UCSD-AML1 (cell line): ENCODE measurements at regions not wholly inside any gene's neighbourhood (a gene's known extent, or its start where the extent isn't known, plus 50 kb on each side); places are given as distances from the start of the nearest gene placed in this dataset.

Source experiments
- DNase-seq: peaks from one replicate; lab custom pipeline; 2025; ENCODE audit not compliant: unreplicated experiment; lab: John Stamatoyannopoulos, UW

DNA sequence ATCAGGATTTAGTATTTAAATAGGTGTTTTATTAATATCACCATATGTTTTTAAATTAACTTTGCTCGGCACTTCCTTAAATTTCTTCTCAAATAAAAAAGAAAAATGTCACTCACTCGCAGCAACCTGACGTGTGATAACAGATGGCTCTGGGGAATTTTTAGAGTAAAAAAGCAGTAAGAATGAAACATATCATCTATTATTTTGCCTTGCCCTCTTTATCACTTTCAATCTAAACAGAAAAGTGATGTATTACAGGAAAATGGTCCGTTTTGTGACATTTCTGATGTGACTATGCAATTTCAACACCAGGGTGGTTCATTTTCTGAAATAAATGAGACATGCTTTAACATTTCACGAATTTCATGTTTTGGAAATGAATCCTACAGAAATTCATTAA lies 1368.0 kb upstream of the LRRTM1 start:
- no peak for DNase-seq

DNA sequence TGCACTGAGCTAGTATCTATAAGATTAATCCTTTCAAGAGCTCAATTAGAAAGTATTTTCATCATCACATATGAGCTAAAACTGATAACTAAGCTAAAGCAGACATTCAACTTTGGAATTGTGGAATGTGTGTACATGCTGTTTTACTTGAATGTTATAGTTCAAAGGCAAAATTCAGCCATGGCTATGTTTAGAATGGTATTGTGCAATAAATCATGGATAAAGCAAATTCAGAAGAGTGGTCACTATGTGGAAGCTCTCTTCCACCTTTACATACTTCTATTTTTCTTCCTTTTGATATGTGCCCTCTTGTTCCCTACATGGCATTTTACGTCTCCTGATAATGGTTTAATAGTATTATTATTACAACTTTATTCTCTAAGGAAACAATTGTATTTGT lies 1366.3 kb upstream of the LRRTM1 start:
- no peak for DNase-seq

GRCh38 chr2:81661081-81661480 lies 1356.5 kb upstream of the LRRTM1 start:
- DNase-seq = no peak

- no peak for DNase-seq
Observed at GRCh38 chr2:81658227-81658626, 1353.7 kb upstream of the LRRTM1 start.

GRCh38 chr2:81650048-81650971 lies 1345.8 kb upstream of the LRRTM1 start:
- no peak for DNase-seq

DNA sequence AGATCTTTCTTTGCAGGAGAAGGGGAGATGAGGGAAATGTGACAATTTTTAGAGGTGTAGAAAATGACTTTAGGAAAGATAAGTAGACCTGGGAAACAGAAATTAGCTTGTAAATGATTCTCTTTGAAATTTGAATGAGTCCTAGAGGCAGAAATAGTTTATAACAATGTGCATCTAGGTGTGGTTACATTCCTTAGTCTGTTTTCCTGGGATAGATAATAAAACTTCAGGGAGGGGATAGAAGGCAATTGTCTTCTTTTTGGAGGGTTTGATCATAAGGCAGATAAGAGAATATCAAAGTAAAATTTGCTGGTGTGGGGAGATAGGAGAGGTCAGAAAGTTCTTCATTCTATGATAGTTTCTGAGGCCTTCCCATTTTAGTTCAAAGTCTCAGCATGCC lies 1344.3 kb upstream of the LRRTM1 start:
- DNase-seq = no peak

DNA sequence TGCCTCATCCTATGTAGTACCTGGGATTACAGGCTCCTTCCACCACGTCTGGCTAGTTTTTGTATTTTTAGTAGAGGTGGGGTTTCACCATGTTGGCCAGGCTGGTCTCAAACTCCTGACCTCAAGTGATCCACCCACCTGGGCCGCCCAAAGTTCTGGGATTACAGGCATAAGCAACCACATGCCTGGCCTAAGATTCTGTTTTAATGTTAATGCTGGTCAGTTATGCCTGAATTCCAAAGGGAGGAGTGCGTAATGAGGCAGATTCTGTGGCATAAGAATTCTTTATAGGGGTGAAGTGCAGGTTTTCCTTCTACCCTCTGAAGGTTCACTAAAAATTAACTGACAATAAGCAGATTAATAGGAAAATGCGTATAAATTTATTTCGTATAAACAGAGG lies 1343.8 kb upstream of the LRRTM1 start:
- no peak for DNase-seq

GRCh38 chr2:81647715-81648230 lies 1343.2 kb upstream of the LRRTM1 start:
- no peak for DNase-seq

DNA sequence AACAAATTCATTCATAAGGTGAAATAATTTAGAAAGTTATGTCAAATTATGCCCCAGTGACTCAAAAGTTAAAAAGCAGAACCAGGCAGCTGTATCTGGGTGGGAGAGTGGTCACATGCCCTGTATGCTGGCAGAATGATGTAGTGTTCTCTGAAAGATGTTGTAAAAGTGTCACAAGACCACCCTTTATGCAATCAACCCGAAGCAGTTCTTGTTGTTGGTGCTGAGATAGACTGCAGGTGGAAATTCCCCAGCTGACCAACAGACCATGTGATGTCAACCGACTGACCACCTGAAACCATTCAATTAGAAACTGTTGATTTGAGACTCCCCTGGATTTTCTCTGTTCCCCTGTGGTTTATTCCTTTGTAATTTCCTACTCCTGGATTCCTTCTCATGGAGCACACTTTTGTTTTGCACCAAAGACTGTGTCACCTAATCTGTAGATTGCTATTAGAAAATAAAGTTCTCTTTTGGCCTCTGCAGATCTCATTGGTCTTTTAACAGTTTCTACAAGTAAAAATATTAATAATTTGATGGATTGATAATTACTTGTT lies 1341.3 kb upstream of the LRRTM1 start:
- DNase-seq = no peak

DNA sequence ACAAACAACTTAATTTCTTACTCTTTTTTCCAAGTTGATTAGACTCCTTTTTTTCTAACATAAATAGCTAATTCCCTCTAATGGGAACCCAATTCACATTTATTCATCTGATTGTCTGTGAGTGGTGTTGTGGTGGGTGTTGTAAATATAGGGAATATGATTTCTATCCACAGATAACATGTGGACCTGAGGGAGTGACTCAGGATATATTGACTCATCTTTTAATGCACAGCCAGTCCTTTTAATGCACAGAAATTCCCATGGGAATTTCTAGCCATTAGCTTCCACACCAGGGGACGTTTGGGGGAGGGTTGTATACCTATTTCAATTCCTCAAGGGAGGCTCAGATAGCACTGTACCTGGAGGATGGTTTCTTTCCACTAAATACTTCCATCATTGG lies 1339.6 kb upstream of the LRRTM1 start:
- DNase-seq = no peak

- DNase-seq = no peak
Observed at GRCh38 chr2:81624825-81625224, 1320.3 kb upstream of the LRRTM1 start.

GRCh38 chr2:81600088-81600487 lies 1295.5 kb upstream of the LRRTM1 start:
- DNase-seq = no peak

DNA sequence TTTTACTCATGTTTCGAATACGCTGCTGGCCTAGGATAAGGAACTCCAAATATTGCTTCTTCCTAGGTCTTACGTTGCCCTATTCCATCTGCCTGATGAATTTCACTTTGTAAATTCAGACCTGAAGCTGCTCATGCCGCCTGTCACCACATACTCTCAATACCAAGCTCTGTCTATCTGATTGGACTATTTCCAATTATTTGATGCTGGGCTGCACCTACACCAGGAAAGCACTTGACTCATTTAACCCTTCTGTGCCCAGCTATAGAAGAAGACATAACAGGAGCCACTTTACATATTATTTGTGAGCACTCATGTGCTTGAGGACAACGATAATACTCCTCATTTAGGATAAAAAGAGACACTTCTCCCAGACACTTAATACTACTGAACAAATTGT lies 1293.9 kb upstream of the LRRTM1 start:
- no peak for DNase-seq

GRCh38 chr2:81589406-81589805 lies 1284.9 kb upstream of the LRRTM1 start:
- DNase-seq = no peak

DNA sequence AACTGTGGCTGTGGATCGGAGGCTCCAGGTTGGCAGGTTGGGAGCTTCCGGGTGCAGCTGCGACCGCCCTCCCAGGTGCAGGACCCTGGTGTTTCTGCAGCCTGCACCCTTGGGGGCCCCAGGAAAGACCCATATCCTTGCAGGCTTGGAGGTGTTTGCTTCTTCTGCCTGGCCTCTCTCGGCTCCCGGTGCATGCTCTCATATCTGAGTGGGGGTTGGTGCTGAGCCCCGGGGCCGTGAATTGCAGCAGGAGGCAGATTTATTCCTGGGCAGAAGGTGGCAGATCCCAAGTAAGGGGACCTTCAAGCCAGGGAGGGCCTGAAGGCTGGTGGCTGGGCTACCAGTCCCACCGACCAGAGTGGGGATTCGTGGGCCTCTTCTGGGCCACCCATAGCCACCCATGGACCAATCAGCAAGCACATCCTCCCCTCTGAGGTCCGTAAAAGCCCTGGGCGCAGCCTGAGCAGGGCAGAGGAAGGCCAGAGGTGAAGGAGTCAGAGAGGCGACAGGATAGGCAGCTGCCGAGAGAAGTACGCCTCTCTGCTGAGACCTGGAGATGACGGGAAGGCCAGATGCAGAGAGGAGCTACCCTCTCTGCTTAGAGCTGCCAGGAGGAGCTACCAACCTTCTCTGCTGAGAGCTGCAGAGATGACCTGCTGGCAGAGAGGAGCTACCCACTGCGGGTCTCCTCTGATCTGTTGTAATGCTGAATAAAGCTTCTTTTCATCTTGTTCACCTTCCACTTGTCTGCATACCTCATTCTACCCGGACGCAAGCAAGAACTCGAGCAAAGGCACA lies 1279.0 kb upstream of the LRRTM1 start:
- DNase-seq = no peak

- DNase-seq = no peak
Observed at GRCh38 chr2:81576713-81577112, 1272.2 kb upstream of the LRRTM1 start.

- DNase-seq = no peak
Observed at GRCh38 chr2:81551040-81551634, 1246.6 kb upstream of the LRRTM1 start.

GRCh38 chr2:81550277-81550676 lies 1245.7 kb upstream of the LRRTM1 start:
- no peak for DNase-seq

GRCh38 chr2:81549646-81550045 lies 1245.1 kb upstream of the LRRTM1 start:
- no peak for DNase-seq

- no peak for DNase-seq
Observed at GRCh38 chr2:81545626-81546025, 1241.1 kb upstream of the LRRTM1 start.

DNA sequence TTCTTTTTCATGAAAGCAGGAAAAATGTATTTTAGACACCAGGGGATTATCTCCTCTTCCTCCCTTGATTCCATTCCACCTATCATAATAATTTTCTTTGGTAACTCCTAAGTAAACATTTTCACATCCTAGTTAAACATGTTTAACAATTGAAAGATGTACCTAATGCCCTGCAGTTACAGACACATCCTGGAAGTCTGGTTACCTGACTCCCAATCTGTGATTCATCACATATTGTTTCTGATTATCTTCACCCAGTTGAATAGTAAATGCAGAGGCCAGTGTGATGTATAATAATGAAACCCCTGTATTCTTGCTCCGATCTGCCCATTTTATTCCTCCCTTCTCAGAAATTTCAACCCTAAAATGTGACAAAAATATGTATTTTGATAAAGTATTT lies 1237.6 kb upstream of the LRRTM1 start:
- no peak for DNase-seq
